ENCODE measurements at regions not wholly inside any gene's neighbourhood (a gene's known extent, or its start where the extent isn't known, plus 50 kb on each side); places are given as distances from the start of the nearest gene placed in this dataset.
"Not testable (repeated sequence)": the region's sequence is repeated elsewhere in the genome, so short reads cannot be mapped to it uniquely, and the experiment has no call there.

GRCh38 chr17:65291301-65291700 is 154.1 kb downstream of the RGS9 start:
- H3K4me1 ChIP-seq (ENCODE audit: control insufficient read depth, insufficient read depth, low read length); H3K9ac ChIP-seq (ENCODE audit: low read depth, low read length); H3K27me3 ChIP-seq (ENCODE audit: control insufficient read depth, insufficient read depth, low read length); H2BK5ac ChIP-seq (ENCODE audit: low read depth, low read length, poor library complexity, severe bottlenecking); H3K9me3 ChIP-seq (ENCODE audit: control insufficient read depth, insufficient read depth, low read length); H3K56ac ChIP-seq (ENCODE audit: extremely low read depth, insufficient read depth, low read length); H4K5ac ChIP-seq (ENCODE audit: low read depth, low read length); H3K18ac ChIP-seq (ENCODE audit: low read depth, low read length); H3K9me1 ChIP-seq (ENCODE audit: insufficient read depth, low read length); H3K4me2 ChIP-seq (ENCODE audit: low read depth, low read length); H4K91ac ChIP-seq (ENCODE audit: insufficient read depth, low read depth, low read length); H2AFZ ChIP-seq (replicated peaks; ENCODE audit: low read length, poor library complexity); intact Hi-C loops (cut with micrococcal nuclease); H3K23ac ChIP-seq (ENCODE audit: low read depth, low read length); H2BK120ac ChIP-seq (ENCODE audit: low read depth, low read length); BruUV-seq (replicated peaks); H3K27ac ChIP-seq (ENCODE audit: insufficient read depth, low read length); POLR2A ChIA-PET (ENCODE audit: unreplicated experiment); dilution Hi-C loops (cut with HindIII; ENCODE audit: low sequenced_read_pairs, unreplicated experiment); H3K79me1 ChIP-seq (ENCODE audit: low read depth in 1 of 2, low read length in 2 of 2); H3K4ac ChIP-seq (ENCODE audit: low read depth, low read length); H2BK20ac ChIP-seq (ENCODE audit: low read depth, low read length); ATAC-seq (ENCODE audit: low read depth); H4K20me1 ChIP-seq (ENCODE audit: insufficient read depth, low read length); H3K4me3 ChIP-seq (ENCODE audit: insufficient read depth, low read depth, low read length); H2AK9ac ChIP-seq (replicated peaks; ENCODE audit: low read depth, low read length, poor library complexity); H2BK15ac ChIP-seq (ENCODE audit: low read depth, low read length); H3K36me3 ChIP-seq (ENCODE audit: control insufficient read depth, insufficient read depth, low read length); DNase-seq; H2AK5ac ChIP-seq (ENCODE audit: low read depth, low read length); H3K14ac ChIP-seq (replicated peaks; ENCODE audit: low read depth, low read length); H4K8ac ChIP-seq (ENCODE audit: low read depth in 2 of 2, low read length in 2 of 2): not testable (repeated sequence)
- in situ Hi-C loops (cut with MboI; ENCODE audit: low sequenced_read_pairs): loop anchor here (5.0 kb wide), 1 partner anchor 266 kb away; no protein-coding TSS in a partner anchor
- CTCF ChIA-PET: interaction anchor here (0.9 kb wide), 1 partner anchor 875 kb away, joined by 4 read pairs; no protein-coding TSS in a partner anchor
- no CpG with 5 or more reads among the region's 7 CpGs for WGBS, 2 experiments (ENCODE audit: extremely low coverage in 2 of 2, insufficient read length in 1 of 2)

Data from IMR-90 (cell line).